CD4-positive, alpha-beta memory T cell (primary cell): ENCODE measurements at regions not wholly inside any gene's neighbourhood (a gene's known extent, or its start where the extent isn't known, plus 50 kb on each side); places are given as distances from the start of the nearest gene placed in this dataset.

Source experiments
- CTCF ChIA-PET: fragments of 350-600 bp; sonication (Branson Sonifier 250); formaldehyde crosslinking; loops from one replicate; lab custom pipeline; 2021; ENCODE audit warnings: inconsistent platforms; ENCODE audit not compliant: partially characterized antibody; lab: Charles Lee
- POLR2A ChIA-PET: fragments of 350-600 bp; sonication (Branson Sonifier 250); formaldehyde crosslinking; loops from one replicate; lab custom pipeline; 2021; ENCODE audit not compliant: partially characterized antibody; lab: Charles Lee
- DNase-seq, 5 donors: peaks; one replicate each; pipeline versions ENCODE4 v3.0.0 to v3.0.0-alpha.2; 2020 to 2022; ENCODE audit warnings: mixed read lengths in 1 of 5
- H3K27ac ChIP-seq: one replicate; pipeline ENCODE4 v1.7.0; 2013; ENCODE audit warnings: low read depth, low read length
- H3K27me3 ChIP-seq: 2 replicates; pipeline ENCODE4 v1.7.0; 2013; ENCODE audit warnings: mild to moderate bottlenecking, low read length, moderate library complexity; ENCODE audit not compliant: insufficient read depth
- H3K36me3 ChIP-seq: 2 replicates; pipeline ENCODE4 v1.7.0; 2013; ENCODE audit warnings: mild to moderate bottlenecking, low read length, moderate library complexity; ENCODE audit not compliant: insufficient read depth
- H3K4me1 ChIP-seq: 2 replicates; pipeline ENCODE4 v1.7.0; 2013; ENCODE audit warnings: mild to moderate bottlenecking, low read length, moderate library complexity; ENCODE audit not compliant: insufficient read depth
- H3K4me3 ChIP-seq, 2 donors: one replicate each; pipeline ENCODE4 v1.7.0; 2013; ENCODE audit warnings: low read length in 2 of 2, mild to moderate bottlenecking in 1 of 2
- H3K9me3 ChIP-seq, 2 donors: one replicate each; pipeline ENCODE4 v1.7.0; 2013; ENCODE audit warnings: low read length in 2 of 2, control low read depth in 1 of 2; ENCODE audit not compliant: control insufficient read depth in 1 of 2
- H3K27ac Mint-ChIP-seq, 7 donors: one replicate each; pipeline ENCODE4 v1.8.0; 2020 to 2021; ENCODE audit warnings: mixed read lengths in 7 of 7, mild to moderate bottlenecking in 6 of 7, inconsistent platforms in 3 of 7, moderate library complexity in 3 of 7
- H3K27me3 Mint-ChIP-seq, 2 donors: one replicate each; pipeline ENCODE4 v1.8.0; 2020 to 2021; ENCODE audit warnings: mixed read lengths in 2 of 2
- H3K36me3 Mint-ChIP-seq, 2 donors: one replicate each; pipeline ENCODE4 v1.8.0; 2020 to 2021; ENCODE audit warnings: mixed read lengths in 2 of 2, inconsistent platforms in 1 of 2, mild to moderate bottlenecking in 1 of 2
- H3K4me1 Mint-ChIP-seq, 4 donors: one replicate each; pipeline ENCODE4 v1.8.0; 2020 to 2021; ENCODE audit warnings: mixed read lengths in 4 of 4, mild to moderate bottlenecking in 1 of 4
- H3K4me3 Mint-ChIP-seq, 8 donors: one replicate each; pipeline ENCODE4 v1.8.0; 2020 to 2021; ENCODE audit warnings: mixed read lengths in 8 of 8, mild to moderate bottlenecking in 7 of 8, moderate library complexity in 6 of 8, inconsistent platforms in 3 of 8
- H3K9me3 Mint-ChIP-seq, 8 donors: one replicate each; pipeline ENCODE4 v1.8.0; 2020 to 2021; ENCODE audit warnings: mixed read lengths in 8 of 8, mild to moderate bottlenecking in 5 of 8, inconsistent platforms in 3 of 8, moderate library complexity in 1 of 8
- intact Hi-C: fragments of 100-400 bp; cut with micrococcal nuclease; formaldehyde crosslinking; loops from one replicate; pipeline ENCODE4 v1.15.1; 2023

- H3K9me3 ChIP-seq: no peaks in the 10 kb centered on the region
- H3K4me1 ChIP-seq: no peaks in the 10 kb centered on the region
- Mint-ChIP-seq H3K4me1 (no peaks in the 10 kb centered on the region), H3K9me3 (peaks cover 0 to 3% (median 0%) of the 10 kb centered on the region in 8 donors), H3K4me3 (no peak overlapping the region), H3K27me3 (no peaks in the 10 kb centered on the region), H3K27ac (no peak overlapping the region), H3K36me3 (no peaks in the 10 kb centered on the region)
- no peak overlapping the region for H3K4me3 ChIP-seq
- H3K27ac ChIP-seq: no peak overlapping the region
- DNase-seq: no peak
- no peaks in the 10 kb centered on the region for H3K27me3 ChIP-seq
- H3K36me3 ChIP-seq: no peaks in the 10 kb centered on the region
- intact Hi-C loops: no loop called here
- ChIA-PET POLR2A (no interaction called here), CTCF (no interaction called here)
These were observed 311.4 kb downstream of the EPM2A start for GRCh38 chr6:145423936-145424335.

GRCh38 chr6:145427232-145427631 lies 308.1 kb downstream of the EPM2A start:
- Histone ChIP-seq H3K27ac (no peak overlapping the region), H3K27me3 (no peaks in the 10 kb centered on the region), H3K36me3 (no peaks in the 10 kb centered on the region), H3K4me1 (no peaks in the 10 kb centered on the region), H3K9me3 (no peaks in the 10 kb centered on the region), H3K4me3 (no peak overlapping the region)
- intact Hi-C loops: no loop called here
- no peaks in the 10 kb centered on the region for H3K4me1 Mint-ChIP-seq
- no peaks in the 10 kb centered on the region for H3K36me3 Mint-ChIP-seq
- peaks cover 0 to 3% (median 0%) of the 10 kb centered on the region in 8 donors for H3K9me3 Mint-ChIP-seq
- CTCF ChIA-PET: no interaction called here
- POLR2A ChIA-PET: no interaction called here
- no peak overlapping the region for H3K27ac Mint-ChIP-seq
- H3K4me3 Mint-ChIP-seq: no peak overlapping the region
- H3K27me3 Mint-ChIP-seq: no peaks in the 10 kb centered on the region
- DNase-seq: no peak

DNA sequence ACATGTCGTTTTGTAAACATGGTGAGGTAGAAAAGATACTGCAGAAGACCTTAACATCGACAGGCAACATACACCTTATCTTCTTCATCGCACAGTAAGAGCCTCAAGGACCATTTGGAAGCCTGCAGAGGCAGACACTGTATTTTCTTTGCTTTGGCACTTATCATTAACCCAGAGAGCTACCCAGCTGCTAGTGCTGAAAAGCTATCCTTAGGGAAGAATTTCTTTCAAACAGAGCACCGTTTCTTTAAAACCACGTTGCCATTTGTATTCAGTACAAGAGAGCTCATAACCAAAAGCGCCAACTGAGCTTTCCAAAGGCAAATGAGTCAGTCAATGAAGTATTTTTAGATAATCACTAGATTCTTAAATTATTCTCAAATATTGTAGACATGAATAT lies 306.6 kb downstream of the EPM2A start:
- ChIA-PET POLR2A (no interaction called here), CTCF (no interaction called here)
- no peaks in the 10 kb centered on the region for H3K36me3 Mint-ChIP-seq
- Histone ChIP-seq H3K27me3 (no peaks in the 10 kb centered on the region), H3K36me3 (no peaks in the 10 kb centered on the region), H3K4me1 (no peaks in the 10 kb centered on the region), H3K9me3 (no peaks in the 10 kb centered on the region), H3K4me3 (no peak overlapping the region), H3K27ac (no peak overlapping the region)
- DNase-seq: no peak
- H3K4me3 Mint-ChIP-seq: no peak overlapping the region
- H3K27ac Mint-ChIP-seq: no peak overlapping the region
- peaks cover 0 to 3% (median 0%) of the 10 kb centered on the region in 8 donors for H3K9me3 Mint-ChIP-seq
- intact Hi-C loops: no loop called here
- H3K4me1 Mint-ChIP-seq: no peaks in the 10 kb centered on the region
- no peaks in the 10 kb centered on the region for H3K27me3 Mint-ChIP-seq

DNA sequence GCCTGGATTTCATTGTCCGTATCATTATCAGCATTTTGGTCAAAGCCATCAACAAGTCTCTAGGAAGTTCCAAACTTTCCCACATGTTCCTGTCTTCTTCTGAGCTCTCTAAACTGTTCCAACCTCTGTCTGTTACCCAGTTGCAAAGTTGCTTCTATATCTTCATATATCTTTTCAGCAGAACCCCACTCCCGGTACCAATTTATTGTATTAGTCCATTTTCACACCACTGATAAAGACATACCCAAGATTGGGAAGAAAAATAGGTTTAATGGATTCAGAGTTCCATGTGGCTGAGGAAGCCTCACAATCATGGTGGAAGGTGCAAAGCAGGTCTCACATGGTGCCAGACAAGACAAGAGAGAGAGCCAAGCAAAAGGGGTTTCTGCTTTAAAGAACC lies 293.2 kb downstream of the EPM2A start:
- intact Hi-C loops: no loop called here
- H3K4me3 Mint-ChIP-seq: no peak overlapping the region
- no peak overlapping the region for H3K4me3 ChIP-seq
- ChIA-PET POLR2A (no interaction called here), CTCF (no interaction called here)
- H3K4me1 Mint-ChIP-seq: no peaks in the 10 kb centered on the region
- H3K27me3 Mint-ChIP-seq: no peaks in the 10 kb centered on the region
- no peaks in the 10 kb centered on the region for H3K4me1 ChIP-seq
- H3K27me3 ChIP-seq: no peaks in the 10 kb centered on the region
- DNase-seq: no peak
- H3K27ac ChIP-seq: no peak overlapping the region
- H3K36me3 Mint-ChIP-seq: peaks cover 0 to 3% of the 10 kb centered on the region in 2 donors
- H3K9me3 ChIP-seq: no peaks in the 10 kb centered on the region
- H3K9me3 Mint-ChIP-seq: peaks cover 12 to 52% (median 32%) of the 10 kb centered on the region in 8 donors
- no peaks in the 10 kb centered on the region for H3K36me3 ChIP-seq
- H3K27ac Mint-ChIP-seq: no peak overlapping the region

GRCh38 chr6:145445674-145446073 lies 289.6 kb downstream of the EPM2A start:
- ChIA-PET CTCF (no interaction called here), POLR2A (no interaction called here)
- H3K9me3 Mint-ChIP-seq: peaks cover 12 to 56% (median 32%) of the 10 kb centered on the region in 8 donors
- H3K27me3 Mint-ChIP-seq: no peaks in the 10 kb centered on the region
- no peaks in the 10 kb centered on the region for H3K9me3 ChIP-seq
- no peaks in the 10 kb centered on the region for H3K4me1 Mint-ChIP-seq
- no peak overlapping the region for H3K4me3 ChIP-seq
- no peak overlapping the region for H3K27ac ChIP-seq
- no peaks in the 10 kb centered on the region for H3K36me3 ChIP-seq
- no peaks in the 10 kb centered on the region for H3K4me1 ChIP-seq
- H3K27me3 ChIP-seq: no peaks in the 10 kb centered on the region
- no peak overlapping the region for H3K27ac Mint-ChIP-seq
- no peak for DNase-seq
- H3K36me3 Mint-ChIP-seq: peaks cover 0 to 3% of the 10 kb centered on the region in 2 donors
- intact Hi-C loops: no loop called here
- no peak overlapping the region for H3K4me3 Mint-ChIP-seq

- ChIA-PET CTCF (no interaction called here), POLR2A (no interaction called here)
- Histone ChIP-seq H3K27me3 (no peaks in the 10 kb centered on the region), H3K4me1 (no peaks in the 10 kb centered on the region), H3K9me3 (no peaks in the 10 kb centered on the region), H3K4me3 (no peak overlapping the region), H3K36me3 (no peaks in the 10 kb centered on the region), H3K27ac (no peak overlapping the region)
- H3K27me3 Mint-ChIP-seq: peaks cover 0 to 3% of the 10 kb centered on the region in 2 donors
- H3K9me3 Mint-ChIP-seq: peaks cover 6 to 17% (median 7%) of the 10 kb centered on the region in 8 donors
- no peak overlapping the region for H3K27ac Mint-ChIP-seq
- no peak for DNase-seq
- H3K36me3 Mint-ChIP-seq: no peaks in the 10 kb centered on the region
- H3K4me1 Mint-ChIP-seq: no peaks in the 10 kb centered on the region
- intact Hi-C loops: no loop called here
- H3K4me3 Mint-ChIP-seq: no peak overlapping the region
These were observed 284.3 kb downstream of the EPM2A start for GRCh38 chr6:145451029-145451428.

GRCh38 chr6:145453376-145453775 lies 281.9 kb downstream of the EPM2A start:
- no peaks in the 10 kb centered on the region for H3K9me3 ChIP-seq
- intact Hi-C loops: no loop called here
- Mint-ChIP-seq H3K27me3 (peaks cover 0 to 3% of the 10 kb centered on the region in 2 donors), H3K27ac (no peak overlapping the region), H3K4me3 (no peak overlapping the region), H3K4me1 (no peaks in the 10 kb centered on the region), H3K36me3 (no peaks in the 10 kb centered on the region), H3K9me3 (peaks cover 0 to 4% (median 0%) of the 10 kb centered on the region in 8 donors)
- no peaks in the 10 kb centered on the region for H3K4me1 ChIP-seq
- no peak overlapping the region for H3K4me3 ChIP-seq
- no peak for DNase-seq
- ChIA-PET POLR2A (no interaction called here), CTCF (interaction anchor here (0.6 kb wide), 1 partner anchor 9 kb away, joined by 3 read pairs; no protein-coding TSS in a partner anchor)
- H3K27me3 ChIP-seq: no peaks in the 10 kb centered on the region
- H3K36me3 ChIP-seq: no peaks in the 10 kb centered on the region
- no peak overlapping the region for H3K27ac ChIP-seq

GRCh38 chr6:145454006-145454405 lies 281.3 kb downstream of the EPM2A start:
- H3K36me3 Mint-ChIP-seq: no peaks in the 10 kb centered on the region
- no peak overlapping the region for H3K27ac Mint-ChIP-seq
- DNase-seq: no peak
- no peaks in the 10 kb centered on the region for H3K27me3 ChIP-seq
- CTCF ChIA-PET: interaction anchor here (0.6 kb wide), 1 partner anchor 9 kb away, joined by 3 read pairs; no protein-coding TSS in a partner anchor
- intact Hi-C loops: no loop called here
- peaks cover 0 to 6% (median 0%) of the 10 kb centered on the region in 8 donors for H3K9me3 Mint-ChIP-seq
- H3K4me3 Mint-ChIP-seq: no peak overlapping the region
- peaks cover 0 to 3% of the 10 kb centered on the region in 2 donors for H3K27me3 Mint-ChIP-seq
- POLR2A ChIA-PET: no interaction called here
- no peaks in the 10 kb centered on the region for H3K4me1 Mint-ChIP-seq
- no peaks in the 10 kb centered on the region for H3K9me3 ChIP-seq
- no peaks in the 10 kb centered on the region for H3K4me1 ChIP-seq
- no peak overlapping the region for H3K27ac ChIP-seq
- H3K4me3 ChIP-seq: no peak overlapping the region
- no peaks in the 10 kb centered on the region for H3K36me3 ChIP-seq
